ENCODE measurements at regions not wholly inside any gene's neighbourhood (a gene's known extent, or its start where the extent isn't known, plus 50 kb on each side); places are given as distances from the start of the nearest gene placed in this dataset.

DNA sequence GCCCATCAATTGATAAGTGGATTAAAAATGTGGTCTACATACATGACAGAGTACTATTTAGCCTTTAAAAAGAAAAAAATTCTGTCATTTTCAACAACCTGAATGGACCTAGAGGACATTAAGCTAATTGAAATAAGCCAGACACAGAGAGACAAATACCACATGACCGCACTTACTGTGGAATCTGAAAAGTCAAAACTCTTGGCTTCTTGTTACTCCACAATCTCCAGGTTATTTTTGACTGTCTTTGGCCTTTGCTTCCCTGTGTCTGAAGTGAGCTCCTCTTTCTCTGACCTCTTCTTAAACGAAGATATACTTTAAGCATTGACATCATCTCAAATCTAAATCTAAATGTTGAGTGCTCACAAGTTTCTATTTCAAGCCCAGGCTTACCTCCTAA, 265.5 kb upstream of the ADRA1B start:
- TF ChIP-seq CTCF (IDR thresholded peaks at IDR 0.05) (no peak), ZFX (IDR thresholded peaks at IDR 0.05; ENCODE audit: borderline replicate concordance) (no peak)
